Astrocyte of the cerebellum (primary cell): ENCODE measurements at regions not wholly inside any gene's neighbourhood (a gene's known extent, or its start where the extent isn't known, plus 50 kb on each side); places are given as distances from the start of the nearest gene placed in this dataset.
"Not testable (repeated sequence)": the region's sequence is repeated elsewhere in the genome, so short reads cannot be mapped to it uniquely, and the experiment has no call there.

Source experiments
- DNase-seq: peaks from one replicate; pipeline ENCODE4 v3.0.0-alpha.2; 2011; ENCODE audit warnings: low read depth
- H3K4me3 ChIP-seq: 2 replicates; pipeline ENCODE4 v1.5.1; 2011; ENCODE audit warnings: mild to moderate bottlenecking, low read depth, low read length, moderate library complexity
- CTCF ChIP-seq: IDR thresholded peaks from 2 replicates; pipeline ENCODE4 v1.5.1; 2012; ENCODE audit warnings: low read length, low read depth, moderate library complexity, mild to moderate bottlenecking; ENCODE audit errors: missing control alignments
- in situ Hi-C: cut with HindIII; loops from 2 replicates; pipeline ENCODE4 v1.10.0; 2017; ENCODE audit warnings: low sequenced_read_pairs

GRCh38 chr3:168678730-168679129 lies 583.0 kb upstream of the GOLIM4 start:
- in situ Hi-C loops, result no loop called here
- H3K4me3 ChIP-seq, result no peak overlapping the region
- DNase-seq, result no peak
- no peak for TF ChIP-seq CTCF

- no peak for TF ChIP-seq CTCF
- in situ Hi-C loops, result no loop called here
- H3K4me3 ChIP-seq, result no peak overlapping the region
- DNase-seq, result no peak
These were observed 575.4 kb upstream of the GOLIM4 start for GRCh38 chr3:168671091-168671490.

- DNase-seq, in situ Hi-C loops, H3K4me3 ChIP-seq: not testable (repeated sequence)
These were observed 565.3 kb upstream of the GOLIM4 start for GRCh38 chr3:168660879-168661657.

GRCh38 chr3:168659015-168659414 lies 563.3 kb upstream of the GOLIM4 start:
- DNase-seq, result no peak
- in situ Hi-C loops, result no loop called here
- TF ChIP-seq CTCF, result no peak
- H3K4me3 ChIP-seq, result no peak overlapping the region

GRCh38 chr3:168655611-168656010 lies 559.9 kb upstream of the GOLIM4 start:
- no peak overlapping the region for H3K4me3 ChIP-seq
- in situ Hi-C loops, result no loop called here
- no peak for TF ChIP-seq CTCF
- DNase-seq, result no peak

- in situ Hi-C loops, result no loop called here
- no peak for TF ChIP-seq CTCF
- no peak for DNase-seq
These were observed 559.0 kb upstream of the GOLIM4 start for GRCh38 chr3:168654700-168655099.

GRCh38 chr3:168653255-168653654 lies 557.5 kb upstream of the GOLIM4 start:
- in situ Hi-C loops, result no loop called here
- no peak overlapping the region for H3K4me3 ChIP-seq
- DNase-seq, result no peak
- no peak for TF ChIP-seq CTCF

More at GRCh38 chr3:168654700-168655099, 559.0 kb upstream of the GOLIM4 start:
- no peak overlapping the region for H3K4me3 ChIP-seq
